ENCODE measurements at regions not wholly inside any gene's neighbourhood (a gene's known extent, or its start where the extent isn't known, plus 50 kb on each side); places are given as distances from the start of the nearest gene placed in this dataset.

DNA sequence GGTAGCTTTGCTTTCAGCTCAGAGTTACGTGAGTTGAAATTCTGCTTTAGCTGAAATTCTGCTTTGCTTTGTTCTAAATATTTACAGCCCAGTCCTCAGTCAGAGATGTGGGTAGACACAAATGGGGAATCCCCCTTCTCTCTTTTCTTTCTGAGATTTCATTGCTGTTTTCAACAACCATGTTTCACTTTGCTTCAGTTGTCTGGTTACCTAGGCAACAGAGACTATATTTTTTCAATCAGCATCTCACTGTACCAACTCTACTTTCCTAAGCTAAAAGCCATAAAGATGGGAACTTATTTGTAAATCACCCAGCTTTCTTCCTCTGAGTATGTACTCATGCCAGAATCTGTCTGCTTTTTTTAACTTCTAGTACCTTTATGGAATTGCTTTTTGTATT is 509.0 kb downstream of the OLFM4 start:
- no peak for DNase-seq

DNA sequence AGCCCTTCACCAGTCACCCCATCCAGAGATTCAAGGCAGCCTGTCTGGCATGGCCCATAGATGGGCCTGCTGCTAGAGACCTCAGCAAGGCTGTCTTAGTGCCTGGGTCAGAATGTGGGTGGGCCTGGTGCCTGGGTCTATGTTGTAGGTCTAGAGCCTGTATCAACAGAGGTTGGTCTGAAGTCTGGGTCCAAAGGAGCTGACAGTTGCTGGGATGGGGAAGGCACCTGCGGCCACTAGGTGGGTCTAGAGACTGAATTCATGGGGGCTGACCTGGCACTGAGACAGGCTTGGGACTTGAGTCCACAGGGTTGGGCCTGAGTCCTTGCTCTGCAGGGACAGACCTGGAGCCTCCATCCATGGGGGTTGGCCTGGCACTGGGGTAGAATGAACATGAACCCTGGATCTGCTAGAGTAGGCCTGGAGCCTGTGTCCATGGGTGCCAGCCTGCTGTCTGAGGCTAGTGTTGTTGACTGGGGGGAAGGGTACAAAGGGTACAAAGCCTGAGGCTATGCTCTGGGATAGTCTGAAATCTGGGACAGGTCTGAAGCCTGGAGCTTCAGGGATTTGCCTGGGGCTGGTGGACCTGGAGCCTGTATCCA is 516.8 kb downstream of the OLFM4 start:
- DNase-seq, result no peak

DNA sequence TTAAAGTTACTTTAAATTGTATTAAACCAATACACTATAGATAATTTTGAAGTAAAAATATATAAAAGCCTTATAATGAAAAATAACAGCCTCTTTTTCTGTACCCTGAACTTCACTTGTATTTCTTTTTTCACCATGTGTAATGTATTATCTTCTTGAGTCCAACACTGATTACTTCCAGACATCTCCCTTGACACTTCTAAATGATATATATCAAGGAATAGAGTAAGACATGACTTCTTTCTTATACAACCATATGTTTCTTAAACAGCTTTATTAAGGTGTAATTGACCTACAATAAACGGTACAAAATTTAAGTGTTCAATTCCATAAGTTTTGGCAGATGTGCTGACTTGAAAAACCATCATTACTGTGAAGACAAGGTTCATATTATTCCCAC is 531.9 kb downstream of the OLFM4 start:
- no peak for DNase-seq

- no peak for DNase-seq
Measured at GRCh38 chr13:53562419-53562818, 533.8 kb downstream of the OLFM4 start.

DNA sequence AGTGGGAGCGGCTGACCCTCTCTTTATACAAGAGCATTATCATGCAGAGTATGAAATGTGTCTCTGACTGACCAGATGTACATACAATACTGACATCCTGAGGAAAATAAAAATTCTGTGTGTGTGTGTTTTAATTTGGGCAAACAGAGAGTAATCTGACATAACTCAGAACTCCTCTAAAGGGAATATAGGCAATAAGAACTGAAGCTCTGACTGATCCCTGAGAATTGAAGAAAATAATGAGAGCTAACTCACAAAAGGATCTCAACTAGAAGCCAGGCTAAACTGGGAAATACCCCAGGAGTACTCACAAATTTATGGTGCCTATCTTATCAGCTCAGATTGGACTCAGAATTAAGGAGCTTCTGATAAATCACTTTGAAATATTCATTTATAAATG is 539.9 kb downstream of the OLFM4 start:
- DNase-seq, result no peak

DNA sequence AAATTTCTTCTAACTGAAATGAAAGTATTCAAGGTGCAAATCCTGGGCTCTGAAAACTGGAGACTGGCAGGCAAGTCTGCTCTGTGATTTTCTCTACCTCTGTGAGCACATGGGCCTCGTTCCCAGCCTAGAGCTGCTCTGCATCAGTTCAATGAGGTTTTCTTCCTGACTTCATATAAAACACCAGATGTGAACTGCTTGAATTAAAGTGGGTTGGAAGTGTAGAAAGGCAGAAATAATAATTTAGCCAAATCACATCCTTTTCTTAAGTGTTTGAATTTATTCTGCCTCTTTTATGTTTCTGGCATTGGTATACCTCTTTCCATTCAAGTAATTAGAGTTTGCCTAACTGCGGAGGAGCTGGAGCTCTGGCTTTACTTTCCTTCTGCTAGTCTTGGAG is 540.8 kb downstream of the OLFM4 start:
- DNase-seq, result no peak

GRCh38 chr13:53601113-53601512 is 572.5 kb downstream of the OLFM4 start:
- no peak for DNase-seq

DNA sequence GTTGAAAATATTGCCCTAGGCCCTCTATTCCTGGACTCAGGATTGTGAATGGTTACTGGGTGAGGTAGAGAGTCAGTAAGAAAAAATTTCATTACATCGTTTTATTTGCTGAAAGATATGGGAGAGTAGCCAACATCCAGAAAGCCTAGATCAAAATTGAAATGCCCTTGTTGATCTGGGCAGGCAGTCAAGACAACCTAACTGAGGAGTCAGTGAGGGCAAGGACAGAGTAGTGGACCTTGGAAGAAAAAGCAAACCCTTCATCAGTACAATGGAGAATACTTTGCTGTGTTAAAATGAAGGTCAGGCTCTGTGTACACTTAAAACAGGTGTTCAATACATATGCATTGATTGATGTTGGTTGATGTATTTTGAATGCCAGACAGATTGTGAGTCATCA is 576.7 kb downstream of the OLFM4 start:
- no peak for DNase-seq

DNA sequence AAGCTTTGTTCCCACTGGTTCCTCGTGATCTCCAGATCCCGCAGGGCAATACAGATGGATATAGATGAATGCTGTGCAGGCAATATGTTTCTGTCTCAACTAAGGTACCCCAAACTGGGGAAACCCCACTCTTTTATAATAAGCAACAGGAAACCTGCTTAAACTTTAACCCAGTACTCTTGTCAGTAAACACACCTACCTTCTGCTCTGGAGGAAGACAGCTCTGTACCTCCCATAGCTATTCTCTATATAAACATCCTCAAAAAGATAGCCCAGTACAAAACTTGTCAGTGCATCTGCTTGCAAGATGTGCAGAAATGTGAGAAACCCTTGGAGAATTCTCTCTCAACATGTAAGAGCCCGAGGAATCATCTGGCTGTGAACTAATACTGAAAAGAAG is 583.6 kb downstream of the OLFM4 start:
- DNase-seq, result no peak

- no peak for DNase-seq
Measured at GRCh38 chr13:53622456-53622855, 593.8 kb downstream of the OLFM4 start.

- no peak for DNase-seq
Measured at GRCh38 chr13:53623146-53623545, 594.5 kb downstream of the OLFM4 start.

DNA sequence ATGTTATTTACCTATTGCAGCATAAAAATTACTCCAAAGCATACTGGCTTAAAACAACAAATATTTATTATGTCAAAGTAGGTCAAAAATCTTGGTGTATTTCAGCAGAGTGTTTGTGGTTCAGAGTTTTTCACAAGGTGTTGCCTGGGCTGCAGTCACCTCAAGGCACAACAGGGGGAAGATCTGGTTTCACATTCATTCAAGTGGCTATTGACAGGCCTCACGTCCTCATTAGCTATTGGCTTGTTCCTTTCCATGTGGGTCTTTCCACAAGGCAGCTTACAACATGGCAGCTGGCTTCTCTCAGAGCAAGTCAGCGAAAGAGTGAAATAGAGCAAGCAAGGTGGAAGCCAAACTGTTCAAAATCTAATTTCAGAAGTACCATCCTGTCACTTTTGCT is 602.9 kb downstream of the OLFM4 start:
- DNase-seq, result no peak

GRCh38 chr13:53638040-53638439 is 609.4 kb downstream of the OLFM4 start:
- no peak for DNase-seq

- DNase-seq, result no peak
Measured at GRCh38 chr13:53642306-53642705, 613.7 kb downstream of the OLFM4 start.

GRCh38 chr13:53648673-53649072 is 620.1 kb downstream of the OLFM4 start:
- no peak for DNase-seq

DNA sequence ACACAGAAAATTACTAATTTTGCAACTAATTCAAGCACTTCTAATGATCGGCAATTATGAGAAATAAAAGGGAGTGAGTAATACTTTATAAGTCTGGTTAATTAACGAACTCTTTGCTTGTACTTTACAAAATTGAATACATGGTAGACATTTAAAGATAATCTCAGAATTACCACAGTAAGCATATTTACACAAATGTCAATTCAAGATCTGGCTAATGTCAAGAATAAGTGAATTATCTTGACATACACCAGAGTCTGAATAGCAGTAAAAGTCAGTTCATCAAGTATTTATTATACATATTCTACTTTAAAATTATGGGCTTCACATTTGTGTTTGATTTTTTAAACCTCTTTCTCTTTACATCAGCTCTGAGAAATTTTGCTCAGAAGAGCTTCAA is 643.4 kb downstream of the OLFM4 start:
- DNase-seq, result no peak

GRCh38 chr13:53683146-53683545 is 654.5 kb downstream of the OLFM4 start:
- DNase-seq, result no peak

DNA sequence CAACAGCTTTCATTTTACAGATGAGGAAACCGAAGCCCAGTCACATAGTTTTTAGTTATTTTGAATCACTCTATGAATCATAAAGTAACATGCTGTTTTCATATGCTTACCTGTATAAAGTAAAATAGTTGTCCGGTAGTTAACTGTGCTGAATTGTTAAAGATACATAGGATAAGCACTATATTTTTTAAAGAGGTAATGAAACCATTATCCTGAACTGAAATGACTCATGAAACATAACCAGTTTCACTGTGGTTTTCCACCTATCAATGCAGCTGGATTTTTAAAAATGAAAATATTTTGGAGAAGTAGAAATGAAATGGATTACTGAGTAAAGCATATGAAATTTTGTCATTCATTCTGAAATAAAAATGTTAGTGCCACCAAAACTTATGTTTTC is 655.0 kb downstream of the OLFM4 start:
- DNase-seq, result no peak

DNA sequence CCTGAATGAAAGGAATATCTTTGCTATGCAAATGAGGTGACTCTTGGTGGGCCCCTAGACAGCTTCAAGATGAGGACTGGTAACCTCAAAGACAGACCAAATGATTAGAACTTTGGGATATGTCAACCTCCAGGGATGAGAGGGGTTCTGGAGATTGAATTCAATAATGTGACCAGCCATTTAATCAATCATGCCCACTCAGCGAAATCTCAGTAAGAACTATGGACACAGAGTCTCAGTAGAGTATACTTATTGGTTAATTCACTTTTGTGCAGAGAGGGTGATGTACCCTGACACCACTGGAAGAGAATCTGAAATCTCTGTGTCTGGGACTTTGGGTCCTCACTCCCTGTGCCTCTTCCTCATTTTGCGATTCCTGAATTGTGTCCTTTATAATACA is 662.8 kb downstream of the OLFM4 start:
- no peak for DNase-seq

DNA sequence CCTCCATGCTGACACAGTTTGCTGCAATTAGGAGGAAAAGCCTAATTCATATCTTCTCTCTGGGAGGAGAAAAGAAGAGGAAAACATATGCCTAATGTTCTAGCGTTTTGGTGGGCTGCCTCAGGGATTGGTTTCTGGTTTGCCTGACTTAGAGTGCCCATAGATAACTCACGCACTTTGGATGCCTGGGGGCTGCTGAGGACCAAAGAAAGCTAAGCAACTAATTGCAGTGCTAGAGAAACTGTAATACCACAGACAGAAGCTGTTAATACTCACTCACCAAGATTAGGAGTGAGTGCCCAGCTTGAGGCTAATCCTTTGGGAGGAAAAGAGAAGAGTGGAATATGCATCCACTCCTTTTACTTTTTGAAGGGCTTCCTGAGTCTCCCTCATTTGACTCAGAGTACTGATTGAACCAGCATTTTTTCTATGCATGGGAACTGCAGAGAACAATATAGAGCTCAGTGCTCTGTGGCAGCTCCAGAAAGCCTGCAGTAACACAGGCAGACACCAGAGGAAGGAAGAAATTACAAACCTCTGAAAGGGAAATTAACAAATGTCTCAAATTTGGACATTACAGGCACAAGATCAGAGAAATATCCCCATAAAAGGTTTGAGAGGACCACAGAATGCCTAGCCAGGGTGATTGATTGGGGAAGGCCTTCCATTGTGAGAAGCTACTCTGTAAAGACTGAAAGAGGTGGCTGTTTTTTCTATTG is 666.4 kb downstream of the OLFM4 start:
- DNase-seq, result no peak

DNA sequence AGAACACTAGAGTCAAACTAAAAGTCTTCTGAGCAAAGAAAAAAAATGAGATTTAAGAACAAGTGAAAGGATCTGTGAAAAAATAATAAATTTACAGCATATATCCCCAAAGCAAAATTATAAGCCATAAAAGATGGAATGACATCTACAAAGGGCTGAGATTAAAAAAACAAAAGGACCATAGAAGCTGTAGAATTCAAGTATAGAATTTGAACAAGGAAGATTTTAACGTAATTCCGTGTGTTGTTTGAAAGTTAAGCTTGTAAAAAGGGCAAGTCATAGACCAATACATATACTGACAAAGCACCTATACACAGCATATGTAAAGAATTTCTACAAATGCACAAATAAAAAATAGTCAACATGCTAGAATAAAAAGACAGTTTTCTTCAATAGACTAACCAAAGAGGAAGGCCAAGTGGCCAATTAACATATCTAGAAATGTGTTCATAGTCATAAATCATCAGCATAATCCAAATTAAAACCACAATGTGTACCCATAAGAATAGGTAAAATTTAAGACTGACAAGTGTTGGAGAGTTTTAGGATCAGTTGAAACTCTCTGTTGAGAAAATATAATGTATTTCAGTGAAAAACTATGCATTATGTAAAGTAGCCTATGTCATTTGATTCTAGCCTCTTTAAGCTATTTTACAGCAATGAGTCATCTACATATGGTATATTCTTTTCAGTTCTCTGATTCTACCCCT is 674.9 kb downstream of the OLFM4 start:
- no peak for DNase-seq

DNA sequence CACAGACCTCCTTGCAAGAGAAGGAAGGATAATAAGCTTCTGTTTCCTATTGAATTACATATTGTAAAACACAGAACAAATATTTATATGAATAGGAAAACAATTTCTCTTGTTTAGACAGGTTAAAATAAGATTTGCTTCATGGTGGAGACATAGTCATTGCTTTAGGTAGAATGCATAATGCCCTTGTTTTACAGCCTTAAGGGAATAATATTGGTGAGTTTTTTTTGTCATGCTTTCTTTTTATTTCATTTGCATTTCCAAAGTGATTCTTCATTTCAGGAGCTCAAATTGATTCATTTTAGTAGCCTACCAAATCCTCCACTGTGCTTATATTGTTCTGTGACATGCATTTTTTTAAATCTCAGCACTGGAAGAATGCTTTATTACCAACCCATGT is 690.7 kb downstream of the OLFM4 start:
- DNase-seq, result no peak

DNA sequence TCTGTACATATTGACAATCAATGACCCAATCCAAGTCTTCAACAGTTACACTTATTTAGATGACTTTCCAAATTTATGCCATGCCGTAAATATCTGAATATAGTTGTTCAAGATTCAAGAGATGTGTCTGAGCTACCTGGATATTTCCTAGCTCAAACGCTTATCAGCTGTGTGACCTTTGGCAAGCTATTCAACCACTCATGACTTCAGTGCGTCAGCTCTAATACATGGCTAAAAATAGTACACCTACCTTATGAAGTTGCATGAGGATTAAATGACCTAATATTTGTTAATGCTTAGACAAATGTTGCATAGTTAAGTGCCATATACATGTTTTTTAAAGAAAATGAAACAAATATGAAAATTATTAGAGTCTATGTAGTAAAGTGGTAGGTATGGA is 704.1 kb downstream of the OLFM4 start:
- DNase-seq, result no peak

DNA sequence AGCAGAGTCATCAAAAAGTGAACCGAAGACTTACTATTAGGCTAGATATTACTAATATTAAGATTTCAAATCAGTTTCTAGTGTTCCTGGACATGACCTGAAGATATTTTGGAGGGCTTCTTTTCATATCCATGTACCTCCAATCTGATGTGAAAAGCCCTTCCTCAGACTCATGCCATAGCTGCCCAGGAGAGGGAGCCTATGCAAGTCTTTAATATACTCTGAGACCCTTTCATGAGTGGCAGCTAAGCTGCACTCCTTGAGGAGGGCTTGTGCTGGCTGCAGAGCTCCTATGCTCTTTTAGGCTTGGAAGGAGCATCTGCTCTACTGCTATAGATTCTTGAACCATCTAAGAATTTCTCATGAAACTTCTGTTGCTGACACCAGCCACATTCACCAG is 715.3 kb downstream of the OLFM4 start:
- no peak for DNase-seq

GRCh38 chr13:53747825-53748224 is 719.2 kb downstream of the OLFM4 start:
- DNase-seq, result no peak

Data from CD4-positive, alpha-beta T cell treated with Interleukin-10 for 1 hour (primary cell).